Testis (tissue), 2 donors: ENCODE measurements at regions not wholly inside any gene's neighbourhood (a gene's known extent, or its start where the extent isn't known, plus 50 kb on each side); places are given as distances from the start of the nearest gene placed in this dataset.

Experiments used
- DNase-seq: peaks from one replicate; pipeline ENCODE4 v3.0.0-alpha.2; 2019
- H3K27ac ChIP-seq, 2 donors: fragments of 200-600 bp; sonication (generic); one replicate each; pipeline ENCODE4 v1.5.1; 2019
- H3K27me3 ChIP-seq: fragments of 200-600 bp; sonication (generic); one replicate; pipeline ENCODE4 v1.5.1; 2019
- H3K36me3 ChIP-seq: fragments of 200-600 bp; sonication (generic); one replicate; pipeline ENCODE4 v1.5.1; 2017; ENCODE audit warnings: low read depth; ENCODE audit errors: missing control alignments
- H3K4me1 ChIP-seq: fragments of 200-600 bp; sonication (generic); one replicate; pipeline ENCODE4 v1.5.1; 2019
- H3K4me3 ChIP-seq, 2 donors: fragments of 200-600 bp; sonication (generic); one replicate each; pipeline ENCODE4 v1.5.1; 2017 to 2019
- H3K9me3 ChIP-seq: fragments of 200-600 bp; sonication (generic); one replicate; pipeline ENCODE4 v1.5.1; 2017
- CTCF ChIP-seq, 3 experiments: fragments of 450-650 bp in 2 of 3; fragments of 200-600 bp in 1 of 3; sonication (generic) in 1 of 3; IDR thresholded peaks; one replicate each; pipeline ENCODE4 v1.5.1; 2016 to 2019; ENCODE audit warnings: antibody characterized with exemption in 3 of 3, mild to moderate bottlenecking in 2 of 3, moderate library complexity in 1 of 3
- POLR2A ChIP-seq: fragments of 450-650 bp; IDR thresholded peaks from one replicate; pipeline ENCODE4 v1.6.1; 2017; ENCODE audit warnings: antibody characterized with exemption, mild to moderate bottlenecking, moderate library complexity
- WGBS, 2 donors: methylation state at CpG; one replicate each; pipeline ENCODE4 v1.1.5; 2018; 5-methylcytosine and 5-hydroxymethylcytosine counted together
- intact Hi-C: fragments of 100-400 bp; cut with DNase I; formaldehyde crosslinking; loops from one replicate; pipeline ENCODE4 v1.15.1; 2023; ENCODE audit warnings: low total_unique reads

- Histone ChIP-seq H3K36me3 (no peaks in the 10 kb centered on the region), H3K9me3 (no peaks in the 10 kb centered on the region), H3K4me3 (no peak overlapping the region), H3K27ac (no peak overlapping the region), H3K4me1 (no peaks in the 10 kb centered on the region), H3K27me3 (no peaks in the 10 kb centered on the region)
- intact Hi-C loops = no loop called here
- no peak for DNase-seq
- WGBS, 2 donors = 97 to 98% methylated on average over 2 of the region's 2 CpGs
- TF ChIP-seq POLR2A (no peak), CTCF (IDR thresholded peaks at IDR 0.05) (no peak)
These were observed 310.2 kb downstream of the HS3ST1 start for GRCh38 chr4:11118513-11118912.

GRCh38 chr4:11116940-11117339, 311.8 kb downstream of the HS3ST1 start:
- no peaks in the 10 kb centered on the region for H3K27me3 ChIP-seq
- no peak overlapping the region for H3K4me3 ChIP-seq
- intact Hi-C loops = no loop called here
- no peaks in the 10 kb centered on the region for H3K9me3 ChIP-seq
- 88 to 91% methylated on average over 8 of the region's 8 CpGs for WGBS, 2 donors
- H3K36me3 ChIP-seq = no peaks in the 10 kb centered on the region
- no peaks in the 10 kb centered on the region for H3K4me1 ChIP-seq
- TF ChIP-seq CTCF (IDR thresholded peaks at IDR 0.05) (no peak), POLR2A (no peak)
- H3K27ac ChIP-seq = no peak overlapping the region
- DNase-seq = no peak

- Histone ChIP-seq H3K36me3 (no peaks in the 10 kb centered on the region), H3K27ac (no peak overlapping the region), H3K4me3 (no peak overlapping the region), H3K4me1 (no peaks in the 10 kb centered on the region), H3K27me3 (no peaks in the 10 kb centered on the region), H3K9me3 (no peaks in the 10 kb centered on the region)
- DNase-seq = no peak
- WGBS, 2 donors = 48 to 57% methylated on average over 2 of the region's 2 CpGs
- intact Hi-C loops = no loop called here
- TF ChIP-seq CTCF (IDR thresholded peaks at IDR 0.05) = no peak
- no peak for TF ChIP-seq POLR2A
These were observed 316.8 kb downstream of the HS3ST1 start for GRCh38 chr4:11111876-11112275.

- TF ChIP-seq CTCF (IDR thresholded peaks at IDR 0.05) (no peak), POLR2A (no peak)
- intact Hi-C loops = no loop called here
- H3K9me3 ChIP-seq = no peaks in the 10 kb centered on the region
- no peaks in the 10 kb centered on the region for H3K4me1 ChIP-seq
- H3K27me3 ChIP-seq = no peaks in the 10 kb centered on the region
- 44 to 57% methylated on average over 2 of the region's 2 CpGs for WGBS, 2 donors
- DNase-seq = no peak
- no peak overlapping the region for H3K27ac ChIP-seq
- H3K36me3 ChIP-seq = no peaks in the 10 kb centered on the region
- no peak overlapping the region for H3K4me3 ChIP-seq
These were observed 317.3 kb downstream of the HS3ST1 start for GRCh38 chr4:11111370-11111769.

- no peak overlapping the region for H3K4me3 ChIP-seq
- no peaks in the 10 kb centered on the region for H3K9me3 ChIP-seq
- no peaks in the 10 kb centered on the region for H3K27me3 ChIP-seq
- DNase-seq = no peak
- no peaks in the 10 kb centered on the region for H3K4me1 ChIP-seq
- TF ChIP-seq CTCF (IDR thresholded peaks at IDR 0.05) (no peak), POLR2A (no peak)
- intact Hi-C loops = no loop called here
- no peak overlapping the region for H3K27ac ChIP-seq
- 71 to 82% methylated on average over 2 of the region's 2 CpGs for WGBS, 2 donors
- H3K36me3 ChIP-seq = no peaks in the 10 kb centered on the region
These were observed 321.9 kb downstream of the HS3ST1 start for GRCh38 chr4:11106759-11107158.
